CD4-positive, alpha-beta T cell treated with Interleukin-4 for 1 hour (primary cell): ENCODE measurements at regions not wholly inside any gene's neighbourhood (a gene's known extent, or its start where the extent isn't known, plus 50 kb on each side); places are given as distances from the start of the nearest gene placed in this dataset.
A peak's percentile ranks its signal among the peaks of the same experiment; 100 is the strongest.

Experiments used
- DNase-seq, 2 donors: peaks; one replicate each; pipeline ENCODE4 v3.0.0-alpha.2; 2020 to 2022

DNA sequence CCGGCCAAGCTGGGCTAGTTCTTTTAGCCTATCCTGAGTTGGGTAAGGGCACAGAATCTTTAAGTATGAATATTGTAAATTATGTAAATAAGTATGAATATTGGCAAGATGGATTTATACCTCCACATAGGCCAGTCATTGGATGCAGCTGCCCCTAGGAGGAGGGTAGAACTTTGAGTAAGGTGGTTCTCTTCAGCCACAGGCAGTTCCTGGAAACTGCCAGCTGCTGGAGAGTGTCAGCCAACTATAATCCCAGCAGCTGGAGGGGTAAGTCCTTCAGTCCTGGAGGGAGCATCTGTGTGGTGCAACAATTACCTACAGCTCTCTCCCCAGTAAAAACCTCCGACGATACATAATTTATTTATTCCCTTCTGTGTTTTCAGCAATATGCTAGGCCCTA is 65.8 kb upstream of the TMPO start:
- DNase-seq = no peak

DNA sequence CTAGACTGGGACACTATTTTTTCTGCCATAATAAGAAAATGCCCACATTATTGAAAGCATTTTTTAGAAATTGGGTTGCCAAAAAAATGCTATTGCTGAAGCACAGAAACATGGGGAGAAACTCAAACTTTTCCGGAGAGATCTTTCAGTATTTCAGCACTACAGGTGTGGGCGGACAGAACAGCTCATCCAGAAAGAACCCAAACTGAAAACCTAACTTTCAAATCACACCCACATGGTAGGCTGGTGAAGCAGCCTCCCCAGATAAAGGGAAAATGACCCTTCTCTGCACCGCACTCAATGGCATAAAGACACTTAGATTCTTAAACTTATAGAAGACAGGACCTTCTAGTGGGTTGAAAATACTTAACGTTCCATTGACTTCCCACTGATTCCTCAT is 62.3 kb upstream of the TMPO start:
- no peak for DNase-seq

DNA sequence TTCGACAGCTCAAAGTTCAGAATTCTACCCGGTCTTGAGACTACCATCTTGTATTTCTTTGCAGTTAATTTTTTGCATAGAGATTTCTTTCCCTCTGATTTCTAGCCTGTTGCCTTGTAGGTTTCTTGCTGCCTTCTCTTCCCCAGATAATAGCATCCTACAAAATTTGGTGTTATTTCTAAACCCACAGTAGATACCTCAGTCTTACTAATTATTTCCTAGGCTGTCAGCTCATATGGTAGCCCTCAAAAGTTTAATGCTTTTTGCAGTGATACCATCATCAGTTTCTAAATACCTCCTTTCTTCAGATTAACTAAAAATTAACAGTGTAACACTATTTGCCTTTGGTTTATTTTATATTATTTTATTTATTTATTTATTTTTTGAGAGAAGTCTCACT is 61.9 kb upstream of the TMPO start:
- DNase-seq = no peak

- DNase-seq = no peak
Measured at GRCh38 chr12:98456041-98456440, 59.3 kb upstream of the TMPO start.

GRCh38 chr12:98456576-98457573 is 58.5 kb upstream of the TMPO start:
- DNase-seq = peak in 1 of 2 donors; percentile 36

GRCh38 chr12:98464190-98464589 is 51.2 kb upstream of the TMPO start:
- DNase-seq = no peak

DNA sequence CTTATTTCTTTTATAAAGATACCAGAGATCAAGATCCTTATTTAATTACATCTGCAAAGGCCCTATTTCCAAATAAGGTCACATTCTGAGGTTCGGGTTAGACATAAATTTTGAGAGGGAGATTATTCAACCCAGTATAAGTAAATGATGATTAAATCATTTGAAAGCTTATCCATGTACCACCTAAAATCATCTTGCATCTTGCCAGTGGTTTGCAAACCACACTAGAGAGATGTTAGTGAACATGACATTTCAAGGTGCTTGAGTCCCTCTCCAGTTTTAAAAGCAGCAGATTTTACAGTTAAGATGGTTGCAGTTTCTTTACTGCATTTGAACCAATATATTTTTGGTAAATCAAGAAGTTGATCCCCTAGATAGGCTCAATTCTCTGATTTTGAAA is 49.9 kb upstream of the TMPO start:
- DNase-seq = no peak
